ENCODE measurements at regions not wholly inside any gene's neighbourhood (a gene's known extent, or its start where the extent isn't known, plus 50 kb on each side); places are given as distances from the start of the nearest gene placed in this dataset.
"Not testable (repeated sequence)": the region's sequence is repeated elsewhere in the genome, so short reads cannot be mapped to it uniquely, and the experiment has no call there.

GRCh38 chr11:104677069-104677468 lies 221.2 kb downstream of the CASP12 start:
- TF ChIP-seq, protein P1, sequence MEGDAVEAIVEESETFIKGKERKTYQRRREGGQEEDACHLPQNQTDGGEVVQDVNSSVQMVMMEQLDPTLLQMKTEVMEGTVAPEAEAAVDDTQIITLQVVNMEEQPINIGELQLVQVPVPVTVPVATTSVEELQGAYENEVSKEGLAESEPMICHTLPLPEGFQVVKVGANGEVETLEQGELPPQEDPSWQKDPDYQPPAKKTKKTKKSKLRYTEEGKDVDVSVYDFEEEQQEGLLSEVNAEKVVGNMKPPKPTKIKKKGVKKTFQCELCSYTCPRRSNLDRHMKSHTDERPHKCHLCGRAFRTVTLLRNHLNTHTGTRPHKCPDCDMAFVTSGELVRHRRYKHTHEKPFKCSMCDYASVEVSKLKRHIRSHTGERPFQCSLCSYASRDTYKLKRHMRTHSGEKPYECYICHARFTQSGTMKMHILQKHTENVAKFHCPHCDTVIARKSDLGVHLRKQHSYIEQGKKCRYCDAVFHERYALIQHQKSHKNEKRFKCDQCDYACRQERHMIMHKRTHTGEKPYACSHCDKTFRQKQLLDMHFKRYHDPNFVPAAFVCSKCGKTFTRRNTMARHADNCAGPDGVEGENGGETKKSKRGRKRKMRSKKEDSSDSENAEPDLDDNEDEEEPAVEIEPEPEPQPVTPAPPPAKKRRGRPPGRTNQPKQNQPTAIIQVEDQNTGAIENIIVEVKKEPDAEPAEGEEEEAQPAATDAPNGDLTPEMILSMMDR (IDR thresholded peaks at IDR 0.05; ENCODE audit: low read length) = not testable (repeated sequence)
- TF ChIP-seq EZH2 (optimal IDR thresholded peaks at IDR 0.05; ENCODE audit: low read depth, low read length) = not testable (repeated sequence)
